NCI-H526 (cell line): ENCODE measurements at regions not wholly inside any gene's neighbourhood (a gene's known extent, or its start where the extent isn't known, plus 50 kb on each side); places are given as distances from the start of the nearest gene placed in this dataset.
"Not testable (repeated sequence)": the region's sequence is repeated elsewhere in the genome, so short reads cannot be mapped to it uniquely, and the experiment has no call there.

Experiments used
- DNase-seq, 2 experiments: peaks; one replicate each; lab custom pipeline; 2025; lab: John Stamatoyannopoulos, UW

DNA sequence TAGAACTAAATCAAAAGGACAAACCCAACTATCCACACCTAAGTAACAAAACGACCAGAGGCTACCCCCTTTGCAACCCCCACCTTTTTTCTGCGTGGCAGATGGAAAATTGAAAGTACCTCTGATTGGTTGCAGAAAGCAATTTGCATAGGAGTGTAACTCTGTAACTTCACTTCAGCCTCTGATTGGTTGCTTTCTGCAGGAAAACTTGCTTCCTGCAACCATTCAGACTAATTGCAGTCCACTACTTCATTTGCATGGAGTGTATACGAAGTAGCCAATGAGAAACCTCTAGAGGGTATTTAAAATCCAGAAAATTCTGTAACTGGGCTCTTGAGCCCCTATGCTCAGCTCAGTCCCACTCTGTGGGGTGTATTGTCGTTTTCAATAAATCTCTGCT lies 129.1 kb upstream of the OLIG3 start:
- DNase-seq: no peak

DNA sequence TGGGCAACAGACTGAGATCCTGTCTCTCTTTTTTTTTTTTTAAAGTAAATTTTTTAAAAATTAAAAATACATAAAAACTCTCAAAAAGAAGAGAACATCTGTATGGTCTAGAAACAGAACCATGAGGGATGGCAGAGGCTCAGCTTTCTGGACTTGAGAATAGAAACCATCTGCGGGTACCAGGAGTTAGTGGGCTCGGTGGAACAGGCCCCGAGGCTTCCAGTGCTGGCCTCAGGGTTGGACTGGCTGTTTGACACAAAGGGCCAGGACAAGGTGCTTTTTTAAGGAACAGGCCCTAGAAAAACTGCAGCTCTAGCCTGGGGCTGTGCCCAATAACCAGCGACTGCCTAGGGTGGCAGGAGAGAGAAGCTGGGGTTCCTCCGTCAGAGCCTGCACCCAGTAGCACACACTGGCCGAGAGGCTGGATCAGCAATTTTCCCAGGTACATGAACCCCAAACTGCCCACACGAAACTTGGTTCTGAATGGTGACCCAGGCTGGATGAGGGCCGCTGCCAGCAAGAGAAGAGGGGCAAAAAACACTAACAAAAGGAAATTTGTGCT lies 131.0 kb upstream of the OLIG3 start:
- DNase-seq: no peak

DNA sequence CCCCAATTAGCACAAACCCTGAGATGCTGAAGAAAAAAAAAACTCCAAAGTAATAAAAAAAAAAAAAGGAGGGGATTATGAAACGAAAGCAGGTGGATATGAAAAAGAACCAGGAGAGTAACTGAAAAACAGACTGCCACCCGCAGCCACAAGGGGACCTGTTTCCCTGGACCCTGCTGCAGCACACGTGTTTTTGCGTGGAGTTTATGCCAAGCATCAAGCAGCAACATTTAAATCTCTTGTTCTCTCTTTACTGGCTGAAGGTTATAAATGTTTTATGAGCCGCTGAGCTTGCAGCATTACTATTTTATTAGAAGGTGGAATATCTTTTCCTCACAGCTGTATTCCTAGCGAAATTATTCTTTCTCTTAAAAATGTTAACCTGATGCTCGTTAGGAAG lies 131.6 kb upstream of the OLIG3 start:
- peak in 1 of 2 experiments; percentile 9 for DNase-seq

DNA sequence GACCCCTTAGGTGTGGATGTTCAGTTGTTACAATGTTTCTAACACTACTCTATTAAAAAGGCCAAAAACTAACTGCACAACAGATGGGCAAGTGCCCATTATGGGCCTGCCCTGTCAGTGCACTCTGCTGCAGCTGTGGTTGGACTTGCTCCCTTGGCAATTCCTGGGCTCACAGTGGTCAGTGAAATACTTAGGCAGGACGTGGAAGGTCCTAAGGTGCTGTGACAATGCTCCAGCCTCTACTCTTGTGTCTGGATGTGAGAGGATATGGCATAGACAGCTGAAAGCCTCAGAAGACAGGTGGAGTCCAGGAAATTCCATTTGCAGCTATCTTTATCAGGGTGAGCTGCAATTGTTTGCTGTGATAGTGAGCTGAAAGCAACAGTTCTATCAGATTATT lies 136.5 kb upstream of the OLIG3 start:
- no peak for DNase-seq

DNA sequence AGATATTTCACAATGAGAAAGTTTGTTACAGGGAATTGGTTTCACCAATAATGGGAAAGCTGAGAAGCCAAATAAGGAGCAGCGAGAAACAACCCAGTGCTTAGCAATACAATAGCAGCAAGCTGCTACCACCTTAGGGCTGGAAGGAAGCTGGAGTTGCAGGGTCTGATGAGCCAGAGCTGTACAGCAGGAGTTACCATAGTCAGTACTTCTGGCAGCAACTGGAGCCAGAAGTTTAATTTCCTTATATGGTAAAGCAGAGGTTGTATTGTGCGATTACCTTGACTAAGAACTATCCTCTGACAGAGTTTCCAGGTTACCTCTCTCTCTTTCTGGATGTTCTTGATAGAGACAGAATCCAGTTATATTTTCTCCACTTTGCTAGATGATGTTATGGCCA lies 137.1 kb upstream of the OLIG3 start:
- no peak for DNase-seq

DNA sequence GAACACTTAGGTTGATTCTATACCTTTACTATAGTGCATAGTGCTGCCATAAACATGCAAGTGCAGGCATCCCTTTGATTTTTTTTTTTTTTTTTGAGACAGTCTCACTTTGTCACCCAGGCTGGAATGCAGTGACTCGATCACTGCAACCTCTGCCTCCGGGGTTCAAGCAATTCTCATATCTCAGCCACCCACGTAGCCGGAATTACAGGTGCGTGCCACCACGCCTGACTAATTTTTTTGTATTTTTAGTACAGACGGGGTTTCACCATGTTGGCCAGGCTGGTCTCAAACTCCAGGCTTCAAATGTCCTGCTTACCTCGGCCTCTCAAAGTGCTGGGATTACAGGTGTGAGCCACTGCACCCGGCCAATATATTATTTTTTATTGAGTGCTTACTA lies 140.0 kb upstream of the OLIG3 start:
- not testable (repeated sequence) for DNase-seq

DNA sequence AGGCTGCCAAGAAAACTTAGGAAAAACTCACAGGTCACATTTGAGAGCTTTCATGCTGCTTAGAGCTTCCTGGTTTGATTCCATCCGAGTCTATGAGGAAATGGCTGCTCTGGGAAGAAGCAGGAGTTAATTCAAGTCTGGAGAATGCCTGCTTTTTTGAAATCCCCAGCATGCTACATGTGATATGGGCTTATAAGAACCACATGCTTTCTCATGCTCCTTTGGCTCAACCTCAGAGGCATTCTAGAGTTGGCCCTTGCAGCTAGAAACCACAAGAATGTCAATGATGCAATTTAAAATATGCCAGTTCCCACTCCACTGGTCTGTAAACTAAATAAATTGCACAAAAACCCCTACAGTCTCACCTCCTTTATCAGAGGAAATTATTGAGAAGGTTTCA lies 142.9 kb upstream of the OLIG3 start:
- no peak for DNase-seq

DNA sequence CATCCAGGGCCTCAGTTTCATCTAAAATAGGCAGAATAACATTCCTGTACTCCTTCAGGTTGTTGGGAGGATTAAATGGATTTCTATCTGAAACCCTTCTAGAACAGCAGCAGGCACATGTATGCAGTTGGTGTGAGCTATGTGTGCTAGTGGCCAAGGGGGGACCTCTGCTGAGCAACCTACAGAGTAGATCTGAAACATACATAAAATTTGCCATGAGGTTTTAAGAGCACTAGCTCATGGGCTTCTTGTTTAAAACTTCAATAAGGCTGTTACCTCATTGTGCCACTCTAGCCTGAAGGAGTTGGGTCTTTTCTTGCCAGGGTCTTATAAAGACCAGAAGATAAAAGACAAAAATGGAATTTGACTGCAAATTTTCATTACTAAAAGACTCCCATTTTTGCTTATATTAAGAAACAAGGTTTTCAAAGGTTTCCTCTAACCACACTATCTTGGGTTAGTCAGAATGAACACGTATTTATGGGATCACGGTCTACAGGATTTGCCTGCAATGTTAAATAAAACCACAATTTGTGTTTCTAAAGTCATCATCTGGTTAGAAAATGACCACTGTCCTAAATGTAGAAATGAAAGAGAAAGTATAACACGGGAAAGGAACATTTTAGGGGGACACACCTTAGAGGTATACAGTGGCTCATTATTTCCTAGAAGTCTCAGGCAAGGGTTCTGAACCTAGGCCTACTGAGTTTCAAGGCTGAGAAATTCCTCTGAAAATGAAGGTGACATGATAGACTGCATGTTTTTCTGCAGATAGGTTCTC lies 144.9 kb upstream of the OLIG3 start:
- DNase-seq: no peak

DNA sequence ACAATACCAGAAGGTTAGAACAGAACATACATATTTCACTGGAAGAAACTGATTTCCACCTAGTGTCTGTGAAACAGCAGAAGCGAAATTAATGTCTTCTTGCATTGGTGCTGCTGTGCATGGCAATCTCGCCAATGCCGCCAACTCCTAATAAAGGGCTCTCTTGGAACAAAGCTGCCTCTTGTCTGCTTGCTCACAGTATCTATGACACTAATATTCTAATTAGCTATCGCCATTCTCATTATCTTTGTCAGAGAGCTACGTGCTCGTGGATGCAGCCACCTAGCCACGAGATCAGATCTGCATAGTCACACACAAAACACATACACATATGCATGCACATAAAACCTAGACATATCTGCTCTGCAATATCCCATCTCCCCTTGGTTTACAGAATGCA lies 145.9 kb upstream of the OLIG3 start:
- peak; percentile 4 to 13 for DNase-seq

DNA sequence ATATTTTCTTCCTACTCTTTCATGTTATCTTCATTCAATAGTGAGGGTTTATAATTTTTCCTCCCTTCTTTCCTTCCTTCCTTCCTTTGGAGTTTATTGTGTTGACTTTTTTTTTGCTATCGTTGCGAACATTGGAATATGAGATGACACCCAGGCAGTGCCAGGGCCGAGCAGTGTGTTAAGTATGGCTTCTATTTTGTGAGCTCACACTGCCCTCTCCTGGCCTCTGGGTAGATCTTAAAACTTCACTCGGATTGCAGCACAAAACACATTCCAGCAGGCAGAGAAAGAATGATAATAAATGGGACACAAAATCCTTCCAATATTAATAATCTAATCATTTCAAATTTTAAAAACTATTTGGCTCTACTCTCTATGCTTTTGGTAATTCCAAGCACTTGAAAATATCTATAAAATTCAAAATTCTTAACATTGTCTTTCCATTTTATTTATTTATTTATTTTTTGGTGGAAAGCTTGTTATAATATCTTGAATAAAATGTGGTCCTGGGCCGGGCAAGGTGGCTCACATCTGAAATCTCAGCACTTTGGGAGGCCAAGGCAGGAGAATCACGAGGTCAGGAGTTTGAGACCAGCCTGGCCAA lies 147.4 kb upstream of the OLIG3 start:
- peak; percentile 67 to 88 for DNase-seq

DNA sequence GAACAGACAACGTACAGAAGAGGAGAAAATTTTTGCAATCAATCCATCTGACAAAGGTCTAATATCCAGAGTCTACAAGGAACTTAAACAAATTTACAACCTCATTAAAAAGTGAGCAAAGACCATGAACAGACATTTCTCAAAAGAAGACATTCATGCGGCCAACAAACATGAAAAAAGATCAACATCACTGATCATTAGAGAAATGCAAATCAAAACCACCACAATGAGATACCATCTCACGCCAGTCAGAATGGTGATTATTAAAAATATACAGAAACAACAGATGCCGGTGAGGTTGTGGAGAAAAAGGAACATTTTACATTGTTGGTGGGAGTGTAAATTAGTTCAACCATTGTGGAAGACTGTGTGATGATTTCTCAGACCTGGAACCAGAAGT lies 149.0 kb upstream of the OLIG3 start:
- DNase-seq: peak; percentile 62 to 83

DNA sequence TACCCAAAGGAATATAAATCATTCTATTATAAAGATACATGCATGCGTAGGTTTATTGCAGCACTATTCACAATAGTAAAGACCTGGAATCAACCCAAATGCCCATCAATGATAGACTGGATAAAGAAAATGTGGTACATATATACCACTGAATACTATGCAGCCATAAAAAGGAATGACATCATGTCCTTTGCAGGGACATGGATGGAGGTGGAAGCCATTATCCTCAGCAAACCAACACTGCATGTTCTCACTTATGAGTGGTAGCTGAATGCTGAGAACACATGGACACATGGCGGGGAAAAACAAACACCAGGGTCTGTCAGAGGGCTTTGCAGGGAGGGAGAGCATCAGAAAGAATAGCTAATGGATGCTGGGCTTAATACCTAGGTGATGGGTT lies 149.4 kb upstream of the OLIG3 start:
- DNase-seq: not testable (repeated sequence)

DNA sequence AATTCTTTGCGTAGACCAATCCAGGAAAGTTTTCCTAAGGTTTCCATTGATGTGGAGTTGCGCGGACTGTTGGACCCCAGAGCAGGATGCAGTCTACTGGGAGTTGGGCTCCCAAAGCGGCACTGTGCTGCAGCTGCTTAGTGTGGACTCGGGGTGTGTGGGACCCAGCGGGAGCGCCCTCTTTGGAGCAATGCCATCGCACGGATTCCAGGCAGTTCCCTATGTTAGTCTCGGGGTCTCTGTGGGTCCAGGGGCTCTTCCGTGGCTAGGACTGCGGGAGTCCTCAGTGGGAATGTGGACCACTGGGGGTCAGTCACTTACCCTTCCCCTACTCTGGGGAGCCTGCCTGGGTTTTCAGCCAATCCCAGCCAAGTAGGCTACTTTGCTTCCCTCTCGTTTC lies 151.7 kb upstream of the OLIG3 start:
- DNase-seq: no peak

DNA sequence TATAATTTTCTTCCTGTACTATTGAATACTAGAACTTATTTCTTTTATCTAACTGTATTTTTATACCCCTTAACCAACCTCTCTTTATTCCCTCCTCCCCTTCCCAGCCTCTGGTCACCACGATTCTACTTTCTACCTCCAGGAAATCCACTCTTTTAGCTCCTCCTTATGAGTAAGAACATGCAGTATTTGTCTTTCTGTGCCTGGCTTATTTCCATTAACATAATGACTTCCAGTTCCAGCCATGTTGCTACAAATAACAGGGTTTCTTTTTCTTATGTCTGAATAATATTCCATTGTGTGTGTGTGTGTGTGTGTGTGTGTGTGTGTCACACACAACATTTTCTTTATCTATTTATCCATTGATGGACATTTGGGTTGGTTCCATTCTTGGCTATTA lies 152.3 kb upstream of the OLIG3 start:
- no peak for DNase-seq

DNA sequence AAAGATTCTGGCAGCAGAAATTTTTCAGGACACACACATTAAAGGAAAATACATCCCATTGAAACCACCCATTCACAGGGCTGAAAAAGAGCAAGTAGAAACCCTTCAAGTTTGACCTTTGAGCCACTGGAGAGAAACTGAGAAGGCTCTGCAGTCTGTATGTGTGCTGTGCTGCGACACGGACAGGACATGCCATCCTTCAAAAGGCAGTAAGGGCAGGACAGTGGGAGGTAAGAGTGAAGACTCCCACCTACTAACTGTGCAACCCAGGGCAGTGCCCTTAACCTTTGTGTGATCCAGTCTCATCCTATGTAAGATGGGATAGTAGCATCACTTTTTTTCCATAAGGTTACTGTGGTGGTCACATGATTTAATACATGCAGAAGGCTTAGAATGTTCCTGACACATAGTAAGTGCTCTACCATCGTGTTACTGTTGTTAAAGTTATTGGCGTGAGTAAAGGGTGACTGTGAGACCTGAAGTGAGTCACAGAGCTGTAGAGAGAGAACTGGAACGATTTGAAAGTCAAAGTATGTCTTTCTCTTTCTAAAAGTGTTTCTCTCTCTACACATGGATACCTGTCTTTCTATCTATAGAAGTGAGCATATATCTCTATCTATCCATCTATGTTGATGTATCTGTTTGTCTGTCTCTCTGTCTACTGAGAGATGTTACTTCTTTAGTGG lies 153.7 kb upstream of the OLIG3 start:
- no peak for DNase-seq

DNA sequence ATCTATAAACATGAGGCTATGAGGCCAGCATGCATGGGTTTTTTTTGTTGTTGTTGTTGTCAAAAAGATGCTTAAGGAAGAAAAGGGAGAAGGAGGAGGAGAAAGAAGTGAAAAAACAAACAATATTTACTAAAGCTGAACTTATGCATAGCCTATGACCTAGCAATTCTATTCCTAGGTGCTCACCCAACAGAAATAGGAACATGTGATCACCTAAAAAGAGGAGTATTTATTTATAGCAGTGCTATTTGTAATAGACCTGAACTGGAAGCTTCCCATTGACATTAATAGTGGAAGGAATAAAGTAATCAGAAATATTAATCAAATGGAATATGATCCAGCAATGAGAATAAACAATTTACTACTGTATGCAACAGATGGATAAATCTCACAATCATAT lies 156.5 kb upstream of the OLIG3 start:
- DNase-seq: no peak

DNA sequence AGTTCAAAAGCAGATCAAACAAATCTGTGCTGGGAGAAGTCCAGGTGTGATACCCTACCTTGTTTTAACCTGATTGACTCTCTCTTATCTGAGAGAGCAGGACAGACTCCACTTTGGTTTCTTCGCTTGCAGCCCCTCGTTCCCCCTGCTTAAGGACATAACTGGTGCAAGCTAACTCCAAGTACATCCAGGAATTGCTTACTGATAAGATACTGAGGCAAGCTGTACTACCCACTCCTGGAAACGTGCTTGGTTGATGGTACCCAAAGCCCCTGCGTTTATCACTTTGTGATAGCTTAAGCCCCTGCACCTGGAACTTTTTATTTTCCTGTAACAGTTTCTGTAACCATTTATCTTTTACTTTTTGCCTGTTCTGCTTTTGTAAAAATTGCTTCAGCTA lies 157.0 kb upstream of the OLIG3 start:
- DNase-seq: no peak

DNA sequence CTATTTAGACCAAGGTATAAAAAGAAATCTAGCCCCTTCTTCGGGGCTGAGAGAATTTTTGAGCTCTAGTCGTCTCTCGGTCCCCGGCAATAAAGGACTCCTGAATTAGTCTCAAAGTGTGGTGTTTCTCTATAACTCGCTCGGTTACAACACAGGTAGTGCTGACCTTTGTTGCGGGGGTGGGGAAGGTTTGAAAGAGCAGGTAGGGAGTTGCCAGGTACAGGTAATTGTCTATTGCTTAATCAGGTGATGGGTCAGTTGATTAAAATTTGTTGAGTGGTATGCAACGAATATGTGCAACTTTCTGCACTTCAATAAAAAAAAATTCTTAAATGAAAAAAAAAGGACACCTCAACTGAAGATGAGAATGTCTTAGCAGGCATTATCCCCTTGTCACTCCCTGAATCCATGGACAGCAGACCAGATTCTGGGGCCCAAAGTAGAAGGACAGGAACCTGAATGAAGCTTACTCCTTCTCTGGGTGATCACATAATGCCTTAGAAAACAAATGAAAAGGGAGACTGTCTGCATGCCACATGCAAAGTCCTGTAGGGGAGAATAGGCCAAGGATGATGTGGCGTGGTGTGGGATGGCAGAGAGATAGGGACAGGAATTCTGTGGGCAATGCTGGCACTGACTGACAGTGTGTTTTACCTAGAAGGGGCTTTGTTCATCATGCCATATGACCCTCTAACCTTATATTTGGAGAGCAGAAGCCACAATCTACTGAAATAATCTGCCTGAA lies 157.6 kb upstream of the OLIG3 start:
- no peak for DNase-seq

DNA sequence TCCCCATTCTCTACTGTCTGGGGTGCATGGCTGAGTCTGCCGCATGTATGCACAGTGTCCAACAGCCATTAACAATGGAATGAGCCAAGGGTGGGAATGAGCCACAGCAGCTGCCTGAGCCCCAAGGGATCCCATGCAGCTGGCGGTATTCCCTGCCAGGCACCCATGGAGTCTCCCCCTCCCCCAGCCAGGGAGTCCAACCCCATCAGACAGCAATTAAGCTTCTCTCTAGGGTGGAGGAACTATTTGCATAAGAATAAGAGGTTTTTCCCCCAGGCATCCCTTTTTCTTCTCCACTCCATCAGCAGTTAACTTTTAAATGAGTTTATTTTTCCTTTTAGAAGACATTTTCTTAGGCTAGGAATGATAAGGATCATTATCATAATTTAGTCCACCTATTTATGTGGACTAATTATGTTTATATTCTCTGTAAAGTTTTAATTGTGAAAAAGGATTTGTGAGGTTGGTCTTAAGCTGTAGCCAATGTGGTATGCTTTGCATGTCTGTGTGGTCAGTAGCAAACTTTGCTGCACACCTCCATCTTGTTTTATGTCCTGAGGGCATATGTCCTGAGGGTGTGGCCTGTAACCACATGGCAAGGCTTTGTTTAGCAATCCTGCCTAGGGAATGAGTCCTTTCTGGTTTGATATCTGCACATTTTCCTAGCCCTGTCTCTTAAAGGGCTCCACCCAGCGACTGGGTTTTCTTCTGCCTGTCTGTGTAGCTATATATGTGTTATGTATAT lies 158.9 kb upstream of the OLIG3 start:
- no peak for DNase-seq

DNA sequence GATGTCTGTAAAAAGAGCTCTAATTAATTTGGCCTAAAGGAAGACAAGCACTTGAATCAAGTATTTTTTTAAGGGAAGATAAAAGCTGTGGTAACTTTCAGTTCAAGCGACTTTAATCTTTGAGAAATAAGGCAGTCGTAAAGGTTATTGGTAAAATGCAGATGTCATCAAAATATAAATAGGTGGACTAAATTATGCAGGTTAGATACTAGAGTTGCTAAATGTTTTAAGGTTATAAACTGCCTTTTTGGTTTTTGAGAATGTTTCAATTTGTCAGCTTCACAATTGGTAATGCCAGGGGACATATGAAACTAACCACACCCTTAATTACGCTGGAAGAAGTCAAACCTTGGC lies 159.5 kb upstream of the OLIG3 start:
- no peak for DNase-seq

DNA sequence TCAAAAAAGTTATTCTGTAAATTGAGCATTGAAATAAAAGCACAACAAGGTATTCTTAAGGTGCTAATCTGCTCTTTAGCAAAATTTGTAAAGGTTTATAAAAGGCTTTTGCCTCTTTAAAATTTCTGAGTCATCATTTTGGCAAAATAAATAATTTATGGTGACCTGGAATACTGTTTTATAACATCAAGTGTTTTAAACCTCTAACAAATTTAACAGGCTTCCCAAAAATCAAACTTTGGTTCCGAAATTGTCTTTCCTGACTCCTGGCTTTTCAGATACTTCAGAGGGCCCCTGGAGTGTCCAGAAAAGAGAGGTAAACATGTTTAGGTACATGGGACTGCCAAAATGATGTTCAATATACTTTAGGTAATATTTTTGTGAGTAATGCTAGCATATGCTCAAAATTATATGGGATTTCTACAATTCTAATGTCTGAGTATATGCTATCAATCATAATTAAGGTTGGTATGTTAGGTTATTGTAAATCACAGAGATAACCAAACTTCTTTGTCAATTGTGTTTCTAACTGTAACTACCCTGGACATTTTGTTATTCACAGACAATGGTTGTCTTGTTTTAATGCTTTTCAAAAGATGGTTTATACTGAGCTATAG lies 160.3 kb upstream of the OLIG3 start:
- DNase-seq: no peak
